Glomerular visceral epithelial cell (primary cell): ENCODE measurements at regions not wholly inside any gene's neighbourhood (a gene's known extent, or its start where the extent isn't known, plus 50 kb on each side); places are given as distances from the start of the nearest gene placed in this dataset.
"Not testable (repeated sequence)": the region's sequence is repeated elsewhere in the genome, so short reads cannot be mapped to it uniquely, and the experiment has no call there.

Experiments used
- DNase-seq: peaks from one replicate; pipeline ENCODE4 v3.0.0-alpha.2; 2016; ENCODE audit errors: extremely low spot score

GRCh38 chr2:126952216-126952615, 53.5 kb downstream of the TEX51 start:
- no peak for DNase-seq

GRCh38 chr2:126953483-126953882, 54.8 kb downstream of the TEX51 start:
- DNase-seq: no peak

GRCh38 chr2:126954831-126955230, 56.1 kb downstream of the TEX51 start:
- DNase-seq: no peak

DNA sequence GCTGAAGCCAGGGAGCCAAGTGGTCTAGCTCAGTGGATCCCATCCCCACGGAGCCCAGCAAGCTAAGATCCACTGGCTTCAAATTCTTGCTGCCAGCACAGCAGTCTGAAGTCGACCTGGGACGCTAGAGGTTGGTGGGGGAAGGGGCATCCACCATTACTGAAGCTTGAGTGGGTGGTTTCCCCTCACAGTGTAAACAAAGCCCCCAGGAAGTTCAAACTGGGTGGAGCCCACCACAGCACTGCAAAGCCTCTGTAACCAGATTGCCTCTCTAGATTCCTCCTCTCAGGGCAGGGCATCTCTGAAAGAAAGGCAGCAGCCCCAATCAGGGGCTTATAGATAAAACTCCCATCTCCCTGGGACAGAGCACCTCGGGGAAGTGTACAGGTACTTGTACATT, 58.1 kb downstream of the TEX51 start:
- not testable (repeated sequence) for DNase-seq

DNA sequence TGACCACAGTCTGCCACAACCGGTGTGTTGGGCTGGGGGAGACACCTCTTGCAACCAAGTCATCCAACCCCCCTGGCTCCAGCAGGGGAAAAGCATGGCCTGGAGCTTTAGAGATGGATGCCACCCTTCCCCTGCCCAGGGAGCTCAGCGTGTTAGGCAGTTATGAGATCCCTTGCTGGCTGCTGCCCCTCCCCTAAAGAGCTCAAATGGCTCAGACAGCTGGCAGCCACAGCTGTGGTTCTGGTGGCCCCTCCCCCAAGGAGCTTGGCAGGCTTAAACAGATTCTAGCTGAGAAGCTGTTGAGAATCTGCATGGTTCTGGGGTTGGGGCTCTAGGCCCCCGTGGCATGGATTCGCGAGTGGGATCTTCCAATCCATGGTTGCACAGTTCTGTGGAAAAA, 64.7 kb downstream of the TEX51 start:
- no peak for DNase-seq

DNA sequence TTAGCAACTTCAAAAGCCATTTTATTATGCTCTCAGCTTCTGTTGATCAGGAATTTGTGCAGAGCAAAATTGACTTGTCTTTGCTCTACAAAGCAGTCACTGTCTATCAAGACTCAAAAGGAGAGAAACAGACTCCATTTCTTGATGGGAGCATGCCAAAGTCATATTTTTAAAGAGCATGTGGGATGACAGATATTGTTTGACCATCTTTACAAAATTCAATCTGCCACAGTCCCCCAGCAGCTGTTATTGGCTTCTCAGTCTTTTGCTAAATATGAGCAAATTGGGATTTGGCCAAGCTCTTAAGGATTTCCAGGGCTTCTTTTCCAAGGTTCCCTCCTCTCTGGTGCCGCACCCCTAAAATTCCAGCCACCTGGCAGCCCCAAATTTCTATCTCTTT, 67.9 kb downstream of the TEX51 start:
- DNase-seq: no peak

DNA sequence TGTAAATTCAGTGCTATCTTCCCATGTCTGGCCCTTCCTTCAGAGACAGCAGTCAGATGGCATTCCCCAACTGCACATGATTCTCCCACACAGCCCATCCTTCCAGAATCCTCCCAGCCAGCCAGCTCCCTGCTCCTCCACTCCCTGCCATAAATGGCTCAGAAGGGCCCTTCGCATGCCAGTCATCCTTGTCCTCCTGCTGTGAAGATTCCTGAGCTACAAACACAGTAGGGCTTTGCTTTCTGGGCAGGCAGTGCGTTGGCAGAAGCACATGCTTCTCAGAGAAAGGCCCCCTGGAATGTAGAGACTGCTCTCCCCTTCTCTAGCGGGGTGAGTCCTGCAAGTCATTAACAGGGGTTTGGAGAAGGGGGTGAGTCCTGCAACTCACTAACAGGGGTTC, 71.9 kb downstream of the TEX51 start:
- no peak for DNase-seq

DNA sequence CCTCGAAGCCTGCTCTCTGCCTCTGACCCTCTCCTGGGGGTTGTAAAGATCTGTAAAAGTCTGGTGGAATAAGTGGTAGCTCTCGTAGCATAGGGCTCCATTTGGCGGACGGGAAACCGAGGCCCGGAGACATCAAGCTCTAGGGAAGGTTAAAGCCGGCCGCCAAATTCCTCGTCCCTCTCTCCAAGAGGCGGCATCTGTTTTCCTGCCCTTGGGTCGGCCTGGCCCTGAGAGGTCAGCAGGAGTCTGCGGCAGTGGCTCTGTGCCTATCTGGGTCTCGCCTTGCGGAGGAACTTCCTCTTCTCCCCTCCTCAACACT, 72.4 kb downstream of the TEX51 start:
- no peak for DNase-seq

GRCh38 chr2:126971481-126972278, 73.0 kb downstream of the TEX51 start:
- peak; percentile 73 for DNase-seq

DNA sequence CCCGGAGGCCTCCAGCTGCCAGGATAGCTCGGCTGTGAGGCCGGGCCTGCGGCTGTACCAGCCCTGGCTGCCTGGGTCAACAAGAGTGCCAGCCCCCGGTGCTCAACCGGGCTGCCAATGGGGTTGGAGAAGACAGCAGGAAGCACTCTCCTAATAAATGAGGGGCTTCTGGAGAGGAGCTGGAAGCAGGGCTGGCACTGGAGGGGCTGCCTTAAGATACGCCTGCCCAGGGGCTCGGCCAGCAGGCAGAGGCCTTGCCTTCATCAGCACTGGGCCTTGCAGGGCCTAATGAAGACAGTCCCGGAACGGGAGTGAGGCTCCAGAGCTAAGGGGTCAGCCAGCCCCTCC, 73.6 kb downstream of the TEX51 start:
- no peak for DNase-seq

DNA sequence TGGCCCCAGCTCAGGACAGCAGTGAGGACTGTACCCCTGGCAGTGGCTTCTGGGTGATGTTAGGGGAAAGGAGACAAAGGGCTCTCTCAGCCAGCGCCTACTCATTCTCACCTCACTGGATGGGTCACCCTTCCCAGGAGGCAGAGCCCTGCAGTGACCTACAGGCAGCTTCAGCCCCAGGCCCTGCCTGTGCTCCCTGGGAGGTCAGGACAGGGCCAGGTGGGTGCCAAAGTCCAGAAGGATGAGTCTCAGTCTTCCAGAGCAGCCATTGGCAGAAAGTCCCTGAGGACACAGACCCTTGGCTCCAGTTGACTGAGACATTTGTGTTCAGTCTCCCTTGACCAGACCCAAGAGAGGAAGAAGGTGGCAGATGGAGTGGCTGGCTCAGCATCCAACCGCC, 75.1 kb downstream of the TEX51 start:
- DNase-seq: no peak

GRCh38 chr2:126975671-126976655, 77.3 kb downstream of the TEX51 start:
- no peak for DNase-seq

DNA sequence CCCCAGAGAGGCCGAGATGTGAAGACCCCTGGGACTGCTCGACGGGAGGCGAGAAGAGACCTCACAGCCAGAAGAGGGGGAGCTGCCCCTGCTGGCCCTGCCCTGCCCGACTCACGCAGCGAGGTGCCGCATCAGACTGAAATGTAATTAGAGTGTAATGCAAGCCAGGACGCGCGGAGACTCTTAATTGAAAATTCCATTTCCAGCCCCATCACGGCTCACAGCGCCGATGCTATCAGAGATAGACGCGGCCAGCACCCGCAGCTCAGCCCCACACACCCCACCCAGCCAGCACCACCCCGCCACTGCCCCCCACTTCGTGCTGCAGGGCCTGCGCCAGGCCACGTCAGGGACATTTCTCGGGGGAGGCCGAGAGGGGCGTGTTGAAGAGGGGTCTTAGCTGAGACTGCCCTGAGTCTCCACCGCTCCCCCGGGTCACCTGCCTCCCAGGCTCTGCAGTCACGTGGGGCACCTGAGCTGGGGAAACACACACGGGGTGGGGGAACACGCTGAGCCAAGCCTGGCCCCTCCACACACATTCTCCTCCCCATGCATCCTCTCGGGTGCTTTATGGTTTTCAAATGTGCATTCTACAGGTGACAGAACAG, 78.1 kb downstream of the TEX51 start:
- no peak for DNase-seq

DNA sequence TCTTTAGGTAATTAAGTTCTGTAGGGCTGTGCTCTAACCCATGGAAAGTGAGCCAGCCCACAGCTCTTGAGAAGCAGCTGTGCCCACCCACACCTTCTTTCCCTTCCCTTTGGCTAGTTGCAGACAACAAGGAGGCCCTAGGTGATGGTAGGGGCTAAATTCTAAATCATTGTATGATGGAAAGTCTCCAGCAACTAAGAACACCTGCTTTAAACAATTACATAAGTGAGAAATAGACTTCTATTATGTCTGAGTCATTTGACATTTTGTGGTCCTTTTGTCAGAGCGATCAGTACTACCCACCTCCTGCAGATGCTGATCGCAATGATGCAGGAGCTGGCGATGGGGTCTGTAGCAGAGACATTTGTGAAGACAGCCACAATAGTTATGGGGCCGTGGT, 79.6 kb downstream of the TEX51 start:
- DNase-seq: no peak

GRCh38 chr2:126979039-126980003, 80.6 kb downstream of the TEX51 start:
- DNase-seq: no peak

DNA sequence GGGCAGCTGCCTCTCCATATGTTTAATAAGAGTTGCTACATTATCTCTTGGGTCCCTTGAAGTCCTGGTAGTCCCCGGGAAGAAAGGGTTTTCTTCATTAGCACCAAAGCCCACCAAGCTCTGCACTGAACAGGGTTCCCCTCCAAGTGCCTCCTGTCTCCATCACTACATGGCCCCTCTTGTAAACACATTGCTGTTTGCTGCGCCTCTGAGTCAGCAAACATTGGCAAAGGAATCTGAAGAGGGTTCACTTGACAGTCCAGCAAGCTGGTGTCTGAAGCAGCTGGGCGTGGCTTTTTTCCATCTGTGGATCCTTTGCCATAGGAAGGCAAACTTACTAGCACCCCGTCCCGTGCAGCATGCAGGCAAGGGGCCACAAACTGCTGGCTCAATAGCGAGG, 82.8 kb downstream of the TEX51 start:
- DNase-seq: no peak

GRCh38 chr2:126982935-126983334, 84.2 kb downstream of the TEX51 start:
- DNase-seq: no peak

DNA sequence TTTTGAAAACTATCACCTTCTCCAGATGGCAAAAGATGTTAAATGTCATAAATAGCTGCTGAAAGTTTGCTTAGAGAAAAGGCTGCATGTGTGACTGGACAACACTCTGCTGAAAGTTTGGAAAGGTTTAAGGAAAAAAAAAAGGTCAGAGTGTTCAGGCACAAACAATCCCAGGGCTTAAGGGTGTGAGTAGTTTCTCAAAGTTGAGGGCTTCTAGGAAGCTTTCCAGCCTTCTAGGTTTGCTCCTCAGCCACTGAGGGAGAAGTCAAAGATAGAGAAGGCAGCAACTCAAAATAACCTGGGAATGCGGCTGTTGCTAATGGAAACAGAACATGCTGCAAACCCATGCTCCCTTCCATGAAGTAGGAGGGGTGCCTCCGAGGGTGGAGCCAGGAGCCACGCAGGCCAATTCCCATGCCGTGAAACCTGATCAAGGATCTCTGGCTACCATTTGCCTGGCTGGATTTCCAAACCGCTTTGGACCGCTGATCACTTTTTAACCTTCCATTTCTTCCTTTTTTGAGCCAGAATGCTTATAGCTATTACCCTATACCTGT, 88.0 kb downstream of the TEX51 start:
- no peak for DNase-seq

- DNase-seq: no peak
These were observed 89.8 kb downstream of the TEX51 start for GRCh38 chr2:126988482-126988881.

DNA sequence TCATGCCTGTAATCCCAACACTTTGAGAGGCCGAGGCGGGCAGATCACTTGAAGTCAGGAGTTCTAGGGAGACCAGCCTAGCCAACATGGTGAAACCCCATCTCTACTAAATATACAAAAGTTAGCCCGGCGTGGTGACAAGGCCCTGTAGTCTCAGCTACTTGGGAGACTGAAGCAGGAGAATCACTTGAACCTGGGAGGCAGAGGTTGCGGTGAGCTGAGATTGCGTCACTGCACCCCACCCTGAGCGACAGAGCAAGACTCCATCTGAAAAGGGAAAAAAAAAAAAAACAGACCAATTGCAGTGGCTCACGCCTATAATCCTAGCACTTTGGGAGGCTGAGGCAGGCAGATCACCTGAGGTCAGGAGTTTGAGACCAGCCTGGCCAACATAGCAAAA, 90.4 kb downstream of the TEX51 start:
- DNase-seq: not testable (repeated sequence)

GRCh38 chr2:126990200-126990599, 91.5 kb downstream of the TEX51 start:
- DNase-seq: no peak
